HG02678 (cell line): ENCODE measurements at regions not wholly inside any gene's neighbourhood (a gene's known extent, or its start where the extent isn't known, plus 50 kb on each side); places are given as distances from the start of the nearest gene placed in this dataset.

ENCODE experiments used
- ATAC-seq: cut with Tn5 transposase; IDR thresholded peaks from one replicate; pipeline ENCODE4 v1.9.1; 2021; ENCODE audit warnings: mild to moderate bottlenecking, moderate library complexity; ENCODE audit not compliant: unreplicated experiment

GRCh38 chr22:47781427-47782111 is 1019.1 kb downstream of the TBC1D22A start:
- no peak for ATAC-seq

- no peak for ATAC-seq
Observed at GRCh38 chr22:47781024-47781423, 1018.6 kb downstream of the TBC1D22A start.

DNA sequence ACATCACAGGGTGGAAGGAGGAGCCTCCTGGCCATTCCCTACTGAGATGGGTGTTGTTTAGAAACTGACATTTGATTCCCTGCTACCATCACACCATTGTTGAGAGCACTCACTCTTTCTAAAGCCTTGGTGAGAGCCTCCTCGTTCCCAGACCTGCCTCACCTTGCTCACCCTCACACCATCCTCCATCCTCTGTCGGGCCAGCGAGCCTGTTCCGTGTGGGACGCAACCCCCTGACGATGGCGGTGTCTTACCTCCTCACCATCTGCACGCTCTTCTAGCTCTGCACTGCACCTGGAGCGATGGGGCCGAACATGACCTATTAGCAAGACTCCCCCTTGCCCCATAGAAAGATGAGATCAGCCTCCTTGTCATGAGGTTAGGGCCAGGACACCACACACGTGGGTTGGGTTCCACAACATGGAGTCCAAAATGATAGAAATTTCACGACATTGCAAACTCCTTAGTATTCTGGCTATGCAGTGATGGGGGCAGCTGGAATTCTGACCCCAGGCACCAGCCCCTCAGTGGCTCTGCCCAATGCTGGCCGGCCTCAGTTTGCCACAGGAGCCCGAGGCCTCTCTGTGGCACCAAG is 1017.9 kb downstream of the TBC1D22A start:
- no peak for ATAC-seq

- no peak for ATAC-seq
Observed at GRCh38 chr22:47779474-47779873, 1017.0 kb downstream of the TBC1D22A start.

- ATAC-seq: no peak
Observed at GRCh38 chr22:47778160-47778658, 1015.8 kb downstream of the TBC1D22A start.

DNA sequence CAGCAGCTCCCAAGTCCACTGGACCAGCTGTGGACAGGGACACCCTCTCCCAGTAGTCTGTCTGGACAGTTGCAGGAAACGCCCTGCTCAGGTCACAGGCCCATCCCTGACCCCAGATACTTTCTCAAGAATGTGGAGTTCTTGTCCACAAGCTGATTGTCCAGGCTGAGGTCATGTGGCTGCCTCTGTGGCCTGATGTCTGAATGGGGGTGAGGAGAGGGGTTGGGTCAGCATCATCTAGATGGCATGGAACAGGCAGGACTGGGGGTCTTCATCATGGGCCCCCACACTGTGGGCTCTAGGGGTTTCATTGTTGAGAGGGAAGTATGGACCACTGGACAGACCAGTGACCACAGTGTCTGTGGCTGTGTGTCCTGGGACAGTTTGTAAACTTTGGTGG is 1015.0 kb downstream of the TBC1D22A start:
- ATAC-seq: no peak

DNA sequence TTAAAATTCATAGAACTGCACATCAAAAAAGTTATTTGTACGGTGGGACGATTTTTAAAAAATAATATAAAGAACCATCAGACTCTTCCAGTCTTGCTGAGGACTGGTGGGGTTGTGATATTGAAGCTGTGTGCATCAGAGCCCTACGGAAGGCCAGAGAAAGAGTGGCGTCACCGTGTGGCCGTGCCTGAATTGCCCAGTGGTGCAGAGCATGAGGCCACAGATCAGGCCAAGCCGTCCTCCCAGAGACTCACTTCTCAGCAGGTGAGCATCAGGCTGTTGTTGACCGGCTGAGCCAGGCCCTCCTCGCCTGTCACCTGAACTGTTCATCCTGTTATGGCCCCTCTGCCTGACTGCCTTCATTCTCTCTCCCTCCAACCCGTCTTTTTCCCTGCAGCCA is 1013.9 kb downstream of the TBC1D22A start:
- ATAC-seq: no peak

GRCh38 chr22:47775686-47776085 is 1013.2 kb downstream of the TBC1D22A start:
- ATAC-seq: no peak

DNA sequence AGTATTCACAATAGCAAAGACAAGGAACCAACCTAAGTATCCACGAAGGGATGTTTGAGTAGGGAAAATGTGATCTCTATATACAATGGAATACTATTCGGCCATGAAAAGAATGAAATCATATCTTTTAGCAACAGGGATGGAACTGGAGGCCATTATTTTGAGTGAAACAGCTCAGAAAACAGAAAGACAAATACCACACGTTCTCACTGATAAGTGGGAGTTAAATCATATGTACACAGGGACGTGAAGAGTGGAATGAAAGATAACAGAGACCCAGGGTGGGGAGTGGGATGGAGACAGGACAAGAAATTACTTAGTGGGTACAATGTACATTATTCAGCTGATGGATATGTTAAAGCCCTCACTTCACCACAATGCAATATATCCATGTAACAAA is 1012.7 kb downstream of the TBC1D22A start:
- ATAC-seq: no peak

GRCh38 chr22:47773635-47774034 is 1011.2 kb downstream of the TBC1D22A start:
- no peak for ATAC-seq

DNA sequence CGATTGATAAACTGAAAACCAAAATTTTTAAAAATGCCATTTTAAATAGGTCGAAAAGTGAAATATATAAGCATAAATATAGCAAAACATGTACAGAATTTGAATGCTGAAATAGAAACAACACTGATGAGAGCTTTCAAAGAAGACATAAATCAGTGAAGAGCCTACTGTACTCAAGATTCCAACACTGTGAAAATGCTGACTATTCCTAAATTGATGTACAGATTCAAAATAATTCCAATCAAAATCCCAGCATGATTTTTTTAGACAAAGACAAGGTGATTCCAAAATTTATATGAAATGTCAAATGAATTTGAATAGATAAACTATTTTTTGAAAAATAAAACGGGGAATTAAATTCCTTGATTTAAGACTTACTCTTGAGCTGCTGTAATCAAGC is 1010.4 kb downstream of the TBC1D22A start:
- ATAC-seq: no peak

DNA sequence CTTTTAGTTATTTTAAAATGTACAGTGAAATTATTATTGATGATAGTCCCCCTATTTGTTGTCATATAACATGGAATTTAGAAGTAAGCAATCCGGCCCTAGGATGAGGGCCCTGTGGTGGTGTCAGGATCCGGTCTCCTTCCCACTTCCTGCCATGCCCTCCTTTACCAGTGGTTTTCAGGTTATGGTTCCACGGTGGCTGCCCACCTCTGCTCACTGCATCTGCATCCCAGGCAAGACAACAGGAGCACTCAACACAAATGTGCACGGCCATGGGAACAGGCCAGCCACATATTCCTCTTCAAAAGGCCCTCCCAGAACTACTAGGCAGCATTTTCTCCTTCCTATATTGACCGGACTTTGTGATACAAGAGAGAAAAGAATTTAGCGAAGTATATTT is 1007.2 kb downstream of the TBC1D22A start:
- no peak for ATAC-seq

DNA sequence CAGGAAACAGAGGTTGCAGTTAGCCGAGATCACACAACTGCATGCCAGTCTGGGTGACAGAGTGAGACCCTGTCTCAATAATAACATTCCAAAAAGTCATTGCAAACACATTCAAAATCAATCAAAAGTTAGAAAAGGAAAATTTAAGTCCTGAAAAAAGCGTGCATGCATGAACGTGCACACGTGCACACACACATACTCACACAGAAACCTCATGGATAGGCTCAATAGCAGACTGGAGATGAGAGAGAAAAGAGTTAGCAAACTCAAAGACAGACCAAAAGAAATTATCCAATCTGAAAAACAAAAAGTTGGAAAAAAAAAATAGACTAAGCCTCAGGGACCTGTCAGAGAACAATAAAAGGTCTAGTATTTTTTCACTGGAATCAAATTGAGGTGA is 1005.6 kb downstream of the TBC1D22A start:
- ATAC-seq: no peak

GRCh38 chr22:47767403-47767802 is 1005.0 kb downstream of the TBC1D22A start:
- no peak for ATAC-seq

DNA sequence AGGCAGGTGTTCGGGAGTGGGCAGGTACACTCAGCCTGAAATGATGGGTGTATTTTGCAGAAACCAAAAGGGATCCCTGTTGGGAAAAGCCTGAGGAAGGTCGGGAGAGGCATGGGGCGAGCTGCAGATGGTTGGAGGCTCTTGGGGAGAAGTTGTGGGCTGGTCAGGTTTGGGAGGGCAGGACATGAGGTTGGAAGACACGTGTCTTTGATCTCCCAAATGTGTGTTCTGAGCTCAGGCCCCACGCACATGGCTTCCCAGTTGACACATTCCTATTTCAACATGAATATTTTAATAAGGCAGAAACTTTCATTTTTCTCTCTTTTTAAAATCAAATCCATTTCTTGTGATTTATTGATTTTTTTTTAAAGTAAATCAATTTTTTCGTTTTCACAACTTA is 1003.3 kb downstream of the TBC1D22A start:
- no peak for ATAC-seq

GRCh38 chr22:47762141-47762540 is 999.7 kb downstream of the TBC1D22A start:
- ATAC-seq: no peak

DNA sequence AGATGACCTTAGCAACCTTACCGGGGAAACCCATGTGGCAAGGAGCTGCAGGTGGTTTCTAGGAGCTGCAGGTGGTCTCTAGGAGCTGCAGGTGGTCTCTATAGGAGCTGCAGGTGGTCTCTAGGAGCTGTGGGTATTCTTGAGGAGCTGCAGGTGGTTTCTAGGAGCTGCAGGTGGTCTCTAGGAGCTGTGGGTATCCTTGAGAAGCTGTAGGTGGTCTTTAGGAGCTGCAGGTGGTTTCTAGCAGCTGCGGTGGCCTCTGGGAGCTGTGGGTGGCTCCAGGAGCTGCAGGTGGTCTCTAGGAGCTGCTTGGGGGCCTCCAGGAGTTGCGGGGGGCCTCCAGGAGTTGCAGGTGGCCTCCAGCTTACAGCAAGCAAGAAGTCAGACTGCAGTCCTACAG is 997.5 kb downstream of the TBC1D22A start:
- ATAC-seq: no peak

DNA sequence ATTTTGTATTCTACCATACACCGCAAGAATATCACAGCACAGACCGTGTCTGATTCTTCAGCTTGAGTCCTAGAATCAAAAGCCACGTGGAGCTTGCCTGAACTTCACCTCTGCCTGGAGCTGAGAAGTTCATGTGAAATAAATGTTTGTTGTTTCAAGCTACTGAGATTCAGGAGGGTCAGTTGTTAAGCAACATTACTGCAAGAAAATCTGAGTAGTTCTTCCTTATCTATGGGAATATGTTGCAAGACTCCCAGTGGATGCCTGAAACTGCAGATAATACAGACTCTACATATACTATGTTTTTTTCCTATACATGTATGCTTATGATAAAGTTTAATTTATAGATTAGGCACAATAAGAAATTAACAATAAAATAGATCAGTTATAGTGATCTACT is 995.3 kb downstream of the TBC1D22A start:
- ATAC-seq: no peak

- ATAC-seq: no peak
Observed at GRCh38 chr22:47750086-47750485, 987.6 kb downstream of the TBC1D22A start.

DNA sequence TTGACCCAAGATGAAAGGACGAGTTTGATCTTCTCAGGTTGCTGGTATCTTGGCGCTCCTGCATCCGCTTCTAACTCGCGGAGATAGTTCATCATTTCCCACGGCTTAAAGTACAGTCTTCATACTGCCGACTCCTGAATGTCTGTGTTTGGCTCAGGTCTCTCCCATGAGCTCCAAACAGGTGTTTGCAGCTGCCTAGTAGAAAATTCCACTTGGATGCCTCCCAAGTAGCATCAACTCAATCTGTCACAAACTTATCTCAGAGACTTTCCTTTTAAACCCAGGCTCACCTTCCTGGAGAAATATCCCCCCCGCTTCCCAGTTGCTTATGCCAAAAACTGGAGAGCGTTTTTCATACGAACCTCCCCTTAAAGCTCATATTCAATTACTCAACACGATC is 986.5 kb downstream of the TBC1D22A start:
- ATAC-seq: no peak

DNA sequence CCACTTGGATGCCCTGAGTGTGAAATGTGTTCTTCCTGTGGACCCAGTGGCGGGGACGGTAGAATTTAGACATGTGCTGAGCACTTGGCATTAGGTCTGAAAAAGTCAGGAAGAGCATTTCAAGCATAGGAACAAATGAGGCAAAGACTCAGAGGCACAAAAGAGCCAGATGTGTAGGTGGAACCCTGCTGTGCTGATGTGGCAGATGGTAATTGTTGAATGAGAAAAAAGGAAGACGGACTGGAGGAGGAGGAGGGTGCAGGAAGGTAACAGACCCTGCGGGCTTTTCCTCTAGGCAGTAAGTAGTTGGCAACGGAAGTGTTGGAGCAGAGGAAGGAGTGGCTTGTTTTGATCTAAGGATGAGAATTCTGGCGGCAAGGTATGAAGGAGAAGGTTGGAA is 985.8 kb downstream of the TBC1D22A start:
- ATAC-seq: no peak

GRCh38 chr22:47740109-47740805 is 977.8 kb downstream of the TBC1D22A start:
- no peak for ATAC-seq
